Left ventricle myocardium inferior (tissue), 1 donor: ENCODE measurements at regions not wholly inside any gene's neighbourhood (a gene's known extent, or its start where the extent isn't known, plus 50 kb on each side); places are given as distances from the start of the nearest gene placed in this dataset.

ENCODE experiments used
- DNase-seq: peaks from one replicate; pipeline ENCODE4 v3.0.0-alpha.2; 2020
- H3K27ac ChIP-seq: fragments of 200-600 bp; replicated peaks from 2 replicates; pipeline ENCODE4 v1.8.0; 2021
- H3K27me3 ChIP-seq: fragments of 200-600 bp; 2 replicates; pipeline ENCODE4 v1.8.0; 2021; ENCODE audit warnings: low read depth
- H3K36me3 ChIP-seq: fragments of 200-600 bp; 2 replicates; pipeline ENCODE4 v1.8.0; 2021
- H3K4me1 ChIP-seq: fragments of 200-600 bp; 2 replicates; pipeline ENCODE4 v1.8.0; 2021
- H3K4me3 ChIP-seq: fragments of 200-600 bp; 2 replicates; pipeline ENCODE4 v1.8.0; 2021; ENCODE audit warnings: mild to moderate bottlenecking, moderate library complexity
- H3K9me3 ChIP-seq: fragments of 200-600 bp; replicated peaks from 2 replicates; pipeline ENCODE4 v1.8.0; 2021
- CTCF ChIP-seq: fragments of 200-600 bp; IDR thresholded peaks from 2 replicates; pipeline ENCODE4 v1.8.0; 2021; ENCODE audit warnings: antibody characterized with exemption, mild to moderate bottlenecking, borderline replicate concordance
- intact Hi-C: fragments of 100-400 bp; cut with micrococcal nuclease; formaldehyde crosslinking; loops from one replicate; pipeline ENCODE4 v1.11.0; 2022
- donor health status: DM: no; HTN: yes; CAD: no; lungs with severe emphysema.

GRCh38 chr9:25284365-25284764, 393.9 kb downstream of the TUSC1 start:
- no peak for TF ChIP-seq CTCF
- DNase-seq = no peak
- Histone ChIP-seq H3K27ac (no peak overlapping the region), H3K4me1 (no peaks in the 10 kb centered on the region), H3K9me3 (no peaks in the 10 kb centered on the region), H3K36me3 (no peaks in the 10 kb centered on the region), H3K27me3 (no peaks in the 10 kb centered on the region), H3K4me3 (no peak overlapping the region)
- intact Hi-C loops = no loop called here

- Histone ChIP-seq H3K27ac (no peak overlapping the region), H3K4me3 (no peak overlapping the region), H3K9me3 (no peaks in the 10 kb centered on the region), H3K4me1 (no peaks in the 10 kb centered on the region), H3K36me3 (no peaks in the 10 kb centered on the region), H3K27me3 (no peaks in the 10 kb centered on the region)
- DNase-seq = no peak
- intact Hi-C loops = no loop called here
- TF ChIP-seq CTCF = no peak
These were observed 395.3 kb downstream of the TUSC1 start for GRCh38 chr9:25282946-25283345.

- TF ChIP-seq CTCF = no peak
- Histone ChIP-seq H3K36me3 (no peaks in the 10 kb centered on the region), H3K27me3 (no peaks in the 10 kb centered on the region), H3K4me3 (no peak overlapping the region), H3K9me3 (peaks cover under 1% of the 10 kb centered on the region), H3K4me1 (no peaks in the 10 kb centered on the region), H3K27ac (no peak overlapping the region)
- intact Hi-C loops = no loop called here
- no peak for DNase-seq
These were observed 416.8 kb downstream of the TUSC1 start for GRCh38 chr9:25261445-25261844.

GRCh38 chr9:25260046-25260445, 418.2 kb downstream of the TUSC1 start:
- H3K4me1 ChIP-seq = no peaks in the 10 kb centered on the region
- H3K4me3 ChIP-seq = no peak overlapping the region
- TF ChIP-seq CTCF = no peak
- peaks cover 4% of the 10 kb centered on the region for H3K9me3 ChIP-seq
- intact Hi-C loops = no loop called here
- no peaks in the 10 kb centered on the region for H3K27me3 ChIP-seq
- H3K27ac ChIP-seq = no peak overlapping the region
- no peaks in the 10 kb centered on the region for H3K36me3 ChIP-seq
- no peak for DNase-seq

- H3K36me3 ChIP-seq = no peaks in the 10 kb centered on the region
- H3K4me1 ChIP-seq = no peaks in the 10 kb centered on the region
- DNase-seq = no peak
- TF ChIP-seq CTCF = no peak
- peaks cover 4% of the 10 kb centered on the region for H3K9me3 ChIP-seq
- H3K27ac ChIP-seq = no peak overlapping the region
- intact Hi-C loops = no loop called here
- no peak overlapping the region for H3K4me3 ChIP-seq
- no peaks in the 10 kb centered on the region for H3K27me3 ChIP-seq
These were observed 423.0 kb downstream of the TUSC1 start for GRCh38 chr9:25255216-25255615.

- Histone ChIP-seq H3K4me1 (no peaks in the 10 kb centered on the region), H3K4me3 (no peak overlapping the region), H3K9me3 (peaks cover 13% of the 10 kb centered on the region), H3K36me3 (no peaks in the 10 kb centered on the region), H3K27ac (no peak overlapping the region), H3K27me3 (no peaks in the 10 kb centered on the region)
- intact Hi-C loops = no loop called here
- TF ChIP-seq CTCF = no peak
- no peak for DNase-seq
These were observed 424.2 kb downstream of the TUSC1 start for GRCh38 chr9:25254051-25254450.
